ENCODE measurements at regions not wholly inside any gene's neighbourhood (a gene's known extent, or its start where the extent isn't known, plus 50 kb on each side); places are given as distances from the start of the nearest gene placed in this dataset.
"Not testable (repeated sequence)": the region's sequence is repeated elsewhere in the genome, so short reads cannot be mapped to it uniquely, and the experiment has no call there.

DNA sequence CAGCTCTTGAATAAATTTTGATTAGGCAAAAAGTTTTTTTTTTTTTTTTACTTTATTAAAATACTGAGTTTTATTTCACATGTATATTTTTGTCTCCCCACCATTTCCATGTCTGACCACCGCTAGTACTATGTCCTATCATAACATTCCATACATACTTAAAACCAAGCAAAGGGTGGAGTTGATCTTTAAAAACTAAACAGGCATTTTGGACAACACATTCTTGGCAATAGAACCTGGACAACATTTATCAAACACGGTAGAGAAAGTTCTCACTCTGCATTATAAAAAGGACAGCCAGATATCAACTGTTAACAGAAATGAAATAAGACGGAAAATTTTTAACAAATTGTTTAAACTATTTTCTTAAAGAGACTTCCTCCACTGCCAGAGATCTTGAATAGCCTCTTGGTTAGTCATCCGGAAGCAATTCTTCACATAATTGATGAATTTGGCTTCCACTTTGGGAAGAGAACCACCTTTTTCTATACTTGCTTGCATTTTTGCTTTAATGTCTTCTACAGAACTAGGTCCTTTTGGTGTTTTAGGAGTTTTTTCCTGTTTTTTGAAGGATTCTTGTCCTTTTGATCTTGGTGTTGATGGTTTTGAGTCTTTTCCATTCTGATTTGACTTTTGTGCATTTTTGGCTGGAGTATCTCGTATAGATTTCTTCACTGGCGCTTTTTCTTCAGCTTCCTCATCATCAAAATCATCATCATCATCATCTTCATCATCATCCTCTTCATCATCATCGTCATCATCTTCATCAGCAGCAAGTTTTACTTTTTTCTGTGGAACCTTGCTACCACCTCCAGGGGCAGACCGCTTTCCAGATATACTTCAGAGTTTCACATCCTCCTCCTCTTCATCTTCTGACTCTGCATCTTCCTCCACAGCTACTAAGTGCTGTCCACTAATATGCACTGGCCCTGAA, 58.7 kb downstream of the POU5F2 start:
- DNase-seq (ENCODE audit: low spot score); FAIRE-seq: not testable (repeated sequence)

GRCh38 chr5:93681432-93681831, 60.0 kb downstream of the POU5F2 start:
- FAIRE-seq: no peak
- no peak for DNase-seq (ENCODE audit: low spot score)

- DNase-seq (ENCODE audit: low spot score) (peak; percentile 56), FAIRE-seq (peak; percentile 75)
Measured at GRCh38 chr5:93677359-93677891, 64.0 kb downstream of the POU5F2 start.

DNA sequence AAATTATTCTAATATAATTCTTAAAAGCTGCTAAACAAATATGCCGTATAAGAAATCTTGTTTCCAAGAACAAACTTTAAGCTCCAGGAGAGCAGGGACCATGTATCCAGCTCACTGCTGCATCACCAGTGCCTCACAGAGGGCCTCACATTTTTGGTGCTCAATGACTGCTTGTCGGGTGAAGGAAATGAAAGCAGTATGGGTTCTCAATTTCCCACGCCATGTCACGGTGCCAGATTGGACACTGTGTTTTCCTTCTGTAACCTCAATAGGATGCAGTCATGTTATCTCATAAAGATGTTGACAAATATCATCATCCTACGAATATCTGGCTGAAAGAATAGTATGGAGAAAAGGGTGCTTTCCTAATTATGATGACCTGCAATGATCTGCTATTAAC, 64.7 kb downstream of the POU5F2 start:
- FAIRE-seq (no peak), DNase-seq (ENCODE audit: low spot score) (no peak)

GRCh38 chr5:93675460-93676450, 65.6 kb downstream of the POU5F2 start:
- FAIRE-seq (no peak), DNase-seq (ENCODE audit: low spot score) (no peak)

GRCh38 chr5:93674866-93675459, 66.4 kb downstream of the POU5F2 start:
- no peak for FAIRE-seq
- no peak for DNase-seq (ENCODE audit: low spot score)

DNA sequence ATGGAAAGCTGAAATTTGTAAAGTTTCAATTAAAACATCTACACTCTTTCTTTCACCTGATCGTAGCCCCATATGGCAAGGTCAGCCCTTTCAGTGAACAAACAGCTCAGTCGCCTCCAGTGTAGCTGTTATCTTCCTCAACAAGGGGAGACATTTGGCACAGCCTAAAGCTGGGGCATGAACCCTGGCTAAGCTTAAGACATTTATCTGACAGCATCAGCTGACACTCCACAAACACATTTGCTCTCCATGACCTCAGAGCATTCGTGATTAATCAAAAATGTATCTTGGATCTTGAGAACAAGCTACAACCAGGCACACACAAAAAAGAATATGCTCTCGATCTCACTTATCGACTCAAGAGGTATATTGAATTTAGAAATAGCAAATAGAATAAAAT, 67.3 kb downstream of the POU5F2 start:
- DNase-seq (ENCODE audit: low spot score): no peak

GRCh38 chr5:93673316-93673954, 68.0 kb downstream of the POU5F2 start:
- no peak for FAIRE-seq
- no peak for DNase-seq (ENCODE audit: low spot score)

More for the DNA sequence above, 67.3 kb downstream of the POU5F2 start:
- no peak for FAIRE-seq

- FAIRE-seq: no peak
- no peak for DNase-seq (ENCODE audit: low spot score)
Measured at GRCh38 chr5:93665648-93666047, 75.8 kb downstream of the POU5F2 start.

DNA sequence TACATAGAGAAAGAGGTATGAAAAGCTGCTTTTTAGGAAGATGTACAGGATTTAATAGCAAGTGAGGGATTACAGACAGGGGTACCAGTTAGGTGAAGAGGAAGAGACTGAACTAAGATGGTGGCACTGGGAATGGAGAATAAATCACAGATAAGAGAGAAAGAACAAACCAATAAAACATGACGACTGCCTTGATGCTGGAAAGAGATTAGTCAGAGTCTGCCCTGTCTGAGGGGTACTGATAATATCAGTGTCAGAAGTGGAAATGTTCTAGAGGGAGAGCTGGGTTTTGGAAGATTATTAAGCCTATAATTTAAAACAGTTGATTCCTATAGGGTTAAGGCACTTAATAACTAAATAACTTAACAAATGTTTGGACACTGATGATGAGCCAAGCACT, 77.7 kb downstream of the NR2F1 start:
- DNase-seq (ENCODE audit: low spot score) (no peak), FAIRE-seq (no peak)

- DNase-seq (ENCODE audit: low spot score) (no peak), FAIRE-seq (no peak)
Measured at GRCh38 chr5:93658044-93658443, 75.0 kb downstream of the NR2F1 start.

DNA sequence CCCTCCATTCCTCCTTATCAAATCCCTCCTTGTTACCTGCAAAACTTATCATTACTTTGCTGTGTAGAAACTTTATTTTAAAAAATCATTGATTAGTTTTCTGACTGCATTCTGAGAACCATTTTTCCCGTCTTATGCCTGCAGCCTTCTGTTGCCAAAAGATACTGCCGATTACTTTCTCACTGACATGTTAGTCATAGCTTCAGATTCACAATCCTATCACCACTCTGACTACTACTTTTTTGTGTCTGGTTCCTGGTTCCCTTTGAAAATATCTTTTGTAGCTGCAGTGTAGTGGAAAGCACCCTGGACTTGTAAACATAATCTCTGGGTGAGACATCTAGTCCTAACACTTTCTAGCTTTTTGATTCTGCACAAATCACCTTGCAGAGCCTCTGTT, 71.7 kb downstream of the NR2F1 start:
- no peak for DNase-seq (ENCODE audit: low spot score)

DNA sequence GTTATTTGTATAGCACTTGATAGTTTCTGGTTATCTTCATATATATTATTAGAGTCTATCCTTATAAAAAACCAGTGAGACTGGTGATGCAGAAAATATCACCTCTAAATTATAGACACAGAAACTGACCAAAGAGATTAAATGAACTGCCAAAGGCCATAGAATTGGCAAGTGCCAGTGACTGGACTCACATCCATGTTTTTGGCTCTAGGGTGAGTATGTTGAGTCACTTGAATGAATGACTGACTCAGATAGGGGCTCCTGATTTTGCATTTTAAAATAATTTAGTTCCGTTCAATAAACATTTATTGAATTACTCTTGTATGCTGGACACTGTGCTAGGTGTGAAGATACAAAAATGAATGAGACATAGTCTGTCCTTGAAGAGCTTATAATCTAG, 70.7 kb downstream of the NR2F1 start:
- FAIRE-seq (no peak), DNase-seq (ENCODE audit: low spot score) (no peak)

More for the DNA sequence above, 71.7 kb downstream of the NR2F1 start:
- no peak for FAIRE-seq

DNA sequence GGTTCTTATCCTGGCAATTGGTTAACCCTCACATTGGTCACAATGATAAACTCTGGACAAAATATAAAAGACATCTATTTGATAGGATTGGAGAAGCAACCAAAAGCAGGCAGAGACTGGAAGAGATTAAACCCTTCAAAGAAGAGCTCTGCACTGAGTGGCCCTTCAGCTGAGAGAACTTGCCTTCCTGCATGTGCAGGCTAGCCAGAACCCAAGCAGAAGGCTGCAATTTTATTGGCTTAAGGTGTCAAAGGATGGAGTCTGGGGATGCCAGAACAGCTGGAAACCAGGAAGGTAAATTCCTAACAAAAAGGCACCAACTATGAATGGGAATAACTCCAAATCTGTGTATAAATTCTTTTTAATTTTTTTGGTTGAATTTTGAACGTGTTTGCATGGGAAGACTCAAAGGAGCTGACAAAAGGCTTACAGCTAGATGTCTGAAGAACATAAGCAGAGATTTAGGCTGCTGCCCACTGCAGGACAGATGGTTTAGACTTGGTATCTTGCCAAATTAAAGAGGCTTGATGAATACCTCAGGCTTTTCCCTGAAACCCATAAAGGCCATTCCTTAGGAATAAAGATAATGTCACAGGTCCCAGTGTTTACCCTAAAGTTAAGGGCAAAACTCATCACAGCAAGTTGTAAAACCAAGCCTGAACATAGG, 66.3 kb downstream of the NR2F1 start:
- FAIRE-seq: no peak
- no peak for DNase-seq (ENCODE audit: low spot score)

DNA sequence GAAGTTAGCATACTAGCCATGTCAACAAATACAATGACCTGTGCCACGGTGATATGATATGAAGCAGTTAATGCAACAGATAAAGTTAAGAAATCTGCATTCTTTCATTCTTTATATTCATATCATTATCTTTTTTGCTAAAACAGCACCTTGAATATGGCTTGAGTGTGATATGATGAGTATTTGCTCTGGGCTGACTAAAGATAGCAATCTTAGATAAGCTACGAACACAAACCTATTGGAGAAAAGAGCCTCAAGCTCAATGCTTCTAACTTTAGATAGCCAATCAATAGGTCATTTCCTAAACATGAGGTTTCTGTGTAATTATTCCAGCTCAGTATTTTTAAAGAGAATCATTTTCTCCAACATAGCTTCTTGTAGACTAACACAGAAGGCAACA, 61.7 kb downstream of the NR2F1 start:
- FAIRE-seq (no peak), DNase-seq (ENCODE audit: low spot score) (no peak)

All from RCC 7860 (cell line).